SK-N-MC (cell line): ENCODE measurements at regions not wholly inside any gene's neighbourhood (a gene's known extent, or its start where the extent isn't known, plus 50 kb on each side); places are given as distances from the start of the nearest gene placed in this dataset.

Experiments
- EZH2 ChIP-seq: fragments of 200-600 bp; sonication (generic); IDR thresholded peaks from one replicate; pipeline ENCODE4 v1.6.1; 2017; ENCODE audit warnings: antibody characterized with exemption
- POLR2AphosphoS5 ChIP-seq: IDR thresholded peaks from 2 replicates; pipeline ENCODE4 v1.6.1; 2012; ENCODE audit warnings: mild to moderate bottlenecking, low read depth, low read length, borderline replicate concordance

DNA sequence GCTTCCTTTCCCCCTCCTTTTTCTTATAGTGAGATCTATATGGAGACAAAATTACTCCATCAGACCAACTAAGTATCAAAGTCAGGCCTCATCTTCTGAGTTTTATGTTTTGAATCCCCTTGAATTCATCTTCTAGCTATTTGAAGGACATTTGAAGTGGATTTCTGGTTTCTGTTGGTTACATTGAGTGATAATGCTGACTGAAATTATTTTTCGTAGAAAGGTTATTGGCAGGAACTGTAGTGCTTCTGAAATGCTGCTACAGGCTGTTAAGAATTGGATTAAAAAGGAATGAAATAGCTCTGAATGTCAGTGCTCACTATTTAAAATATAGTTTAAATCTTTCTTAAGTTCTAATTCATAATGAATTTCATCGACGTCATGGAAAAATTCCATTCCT lies 361.0 kb upstream of the TMEFF2 start:
- TF ChIP-seq POLR2AphosphoS5 = no peak
- no peak for TF ChIP-seq EZH2
